ENCODE measurements at regions not wholly inside any gene's neighbourhood (a gene's known extent, or its start where the extent isn't known, plus 50 kb on each side); places are given as distances from the start of the nearest gene placed in this dataset.

- ATAC-seq (ENCODE audit: insufficient number of reproducible peaks, low FRiP score, low read depth) (no peak), DNase-seq (ENCODE audit: low spot score) (no peak)
- Histone ChIP-seq H3K27ac (no peak overlapping the region), H3K4me1 (ENCODE audit: control insufficient read depth in 1 of 2, low read depth in 2 of 2) (no peaks in the 10 kb centered on the region), H3K9me3 (no peaks in the 10 kb centered on the region), H3K27me3 (replicated peaks; ENCODE audit: insufficient read depth) (no peaks in the 10 kb centered on the region), H3K36me3 (no peaks in the 10 kb centered on the region), H3K4me3 (no peak overlapping the region)
- no peak for TF ChIP-seq CTCF (IDR thresholded peaks at IDR 0.05)
These were observed 153.7 kb upstream of the PTPN1 start for GRCh38 chr20:50356525-50356885.

GRCh38 chr20:50356962-50357782 lies 153.0 kb upstream of the PTPN1 start:
- no peaks in the 10 kb centered on the region for H3K4me1 ChIP-seq (ENCODE audit: control insufficient read depth in 1 of 2, low read depth in 2 of 2)
- H3K27me3 ChIP-seq (replicated peaks; ENCODE audit: insufficient read depth), result no peaks in the 10 kb centered on the region
- TF ChIP-seq CTCF (IDR thresholded peaks at IDR 0.05), result no peak
- no peak for ATAC-seq (ENCODE audit: insufficient number of reproducible peaks, low FRiP score, low read depth)
- H3K27ac ChIP-seq, result no peak overlapping the region
- no peaks in the 10 kb centered on the region for H3K36me3 ChIP-seq
- DNase-seq (ENCODE audit: low spot score), result no peak
- H3K4me3 ChIP-seq, result no peak overlapping the region
- H3K9me3 ChIP-seq, result no peaks in the 10 kb centered on the region

GRCh38 chr20:50357783-50358161 lies 152.4 kb upstream of the PTPN1 start:
- no peaks in the 10 kb centered on the region for H3K36me3 ChIP-seq
- DNase-seq (ENCODE audit: low spot score) (no peak), ATAC-seq (ENCODE audit: insufficient number of reproducible peaks, low FRiP score, low read depth) (no peak)
- H3K4me3 ChIP-seq, result no peak overlapping the region
- no peaks in the 10 kb centered on the region for H3K4me1 ChIP-seq (ENCODE audit: control insufficient read depth in 1 of 2, low read depth in 2 of 2)
- TF ChIP-seq CTCF (IDR thresholded peaks at IDR 0.05), result no peak
- H3K27me3 ChIP-seq (replicated peaks; ENCODE audit: insufficient read depth), result no peaks in the 10 kb centered on the region
- H3K27ac ChIP-seq, result no peak overlapping the region
- H3K9me3 ChIP-seq, result no peaks in the 10 kb centered on the region

GRCh38 chr20:50358166-50358565 lies 152.0 kb upstream of the PTPN1 start:
- no peaks in the 10 kb centered on the region for H3K27me3 ChIP-seq (replicated peaks; ENCODE audit: insufficient read depth)
- H3K4me3 ChIP-seq, result no peak overlapping the region
- no peaks in the 10 kb centered on the region for H3K9me3 ChIP-seq
- no peaks in the 10 kb centered on the region for H3K4me1 ChIP-seq (ENCODE audit: control insufficient read depth in 1 of 2, low read depth in 2 of 2)
- no peak for TF ChIP-seq CTCF (IDR thresholded peaks at IDR 0.05)
- H3K27ac ChIP-seq, result no peak overlapping the region
- ATAC-seq (ENCODE audit: insufficient number of reproducible peaks, low FRiP score, low read depth) (no peak), DNase-seq (ENCODE audit: low spot score) (no peak)
- no peaks in the 10 kb centered on the region for H3K36me3 ChIP-seq

- H3K4me3 ChIP-seq, result no peak overlapping the region
- no peak overlapping the region for H3K27ac ChIP-seq
- H3K4me1 ChIP-seq (ENCODE audit: control insufficient read depth in 1 of 2, low read depth in 2 of 2), result no peaks in the 10 kb centered on the region
- no peaks in the 10 kb centered on the region for H3K36me3 ChIP-seq
- no peak for DNase-seq (ENCODE audit: low spot score)
- no peaks in the 10 kb centered on the region for H3K9me3 ChIP-seq
- TF ChIP-seq CTCF (IDR thresholded peaks at IDR 0.05), result no peak
- no peak for ATAC-seq (ENCODE audit: insufficient number of reproducible peaks, low FRiP score, low read depth)
- H3K27me3 ChIP-seq (replicated peaks; ENCODE audit: insufficient read depth), result no peaks in the 10 kb centered on the region
These were observed 151.2 kb upstream of the PTPN1 start for GRCh38 chr20:50358971-50359370.
